HG02870 (cell line): ENCODE measurements at regions not wholly inside any gene's neighbourhood (a gene's known extent, or its start where the extent isn't known, plus 50 kb on each side); places are given as distances from the start of the nearest gene placed in this dataset.
"Not testable (repeated sequence)": the region's sequence is repeated elsewhere in the genome, so short reads cannot be mapped to it uniquely, and the experiment has no call there.

Experiments
- ATAC-seq: cut with Tn5 transposase; IDR thresholded peaks from one replicate; pipeline ENCODE4 v1.9.1; 2021; ENCODE audit warnings: mild to moderate bottlenecking, moderate library complexity; ENCODE audit not compliant: unreplicated experiment

GRCh38 chr10:16116404-16117304 is 256.3 kb upstream of the MINDY3 start:
- ATAC-seq: peak; percentile 53

GRCh38 chr10:16117305-16117695 is 257.0 kb upstream of the MINDY3 start:
- ATAC-seq: no peak

- no peak for ATAC-seq
Observed at GRCh38 chr10:16119445-16119844, 259.1 kb upstream of the MINDY3 start.

GRCh38 chr10:16120563-16120962 is 260.3 kb upstream of the MINDY3 start:
- ATAC-seq: no peak

GRCh38 chr10:16141499-16141898 is 281.2 kb upstream of the MINDY3 start:
- ATAC-seq: no peak

GRCh38 chr10:16146993-16147392 is 286.7 kb upstream of the MINDY3 start:
- no peak for ATAC-seq

GRCh38 chr10:16155834-16156233 is 281.0 kb upstream of the PTER start:
- ATAC-seq: no peak

- no peak for ATAC-seq
Observed at GRCh38 chr10:16156681-16157080, 280.1 kb upstream of the PTER start.

GRCh38 chr10:16165067-16165466 is 271.7 kb upstream of the PTER start:
- not testable (repeated sequence) for ATAC-seq

- ATAC-seq: no peak
Observed at GRCh38 chr10:16182144-16182543, 254.7 kb upstream of the PTER start.

GRCh38 chr10:16182688-16183087 is 254.1 kb upstream of the PTER start:
- no peak for ATAC-seq

- ATAC-seq: no peak
Observed at GRCh38 chr10:16184096-16184597, 252.7 kb upstream of the PTER start.

- ATAC-seq: no peak
Observed at GRCh38 chr10:16184906-16185305, 251.9 kb upstream of the PTER start.

GRCh38 chr10:16186564-16186963 is 250.2 kb upstream of the PTER start:
- ATAC-seq: no peak

- ATAC-seq: no peak
Observed at GRCh38 chr10:16187161-16187560, 249.6 kb upstream of the PTER start.

- ATAC-seq: no peak
Observed at GRCh38 chr10:16192337-16192736, 244.5 kb upstream of the PTER start.

- ATAC-seq: no peak
Observed at GRCh38 chr10:16193241-16193640, 243.6 kb upstream of the PTER start.

GRCh38 chr10:16195178-16195769 is 241.5 kb upstream of the PTER start:
- ATAC-seq: peak; percentile 94

- no peak for ATAC-seq
Observed at GRCh38 chr10:16195894-16196293, 240.9 kb upstream of the PTER start.

- no peak for ATAC-seq
Observed at GRCh38 chr10:16199216-16199615, 237.6 kb upstream of the PTER start.

- not testable (repeated sequence) for ATAC-seq
Observed at GRCh38 chr10:16223618-16224017, 213.2 kb upstream of the PTER start.

- ATAC-seq: no peak
Observed at GRCh38 chr10:16227674-16228073, 209.1 kb upstream of the PTER start.
